HG03442 (cell line): ENCODE measurements at regions not wholly inside any gene's neighbourhood (a gene's known extent, or its start where the extent isn't known, plus 50 kb on each side); places are given as distances from the start of the nearest gene placed in this dataset.
A peak's percentile ranks its signal among the peaks of the same experiment; 100 is the strongest.

Experiments
- ATAC-seq: cut with Tn5 transposase; IDR thresholded peaks from one replicate; pipeline ENCODE4 v1.9.1; 2021; ENCODE audit warnings: mild to moderate bottlenecking, moderate library complexity; ENCODE audit not compliant: unreplicated experiment

GRCh38 chr20:19807946-19808330 lies 49.9 kb downstream of the RIN2 start:
- no peak for ATAC-seq

- no peak for ATAC-seq
Observed at GRCh38 chr20:19808498-19808897, 50.4 kb downstream of the RIN2 start.

GRCh38 chr20:19809505-19809904 lies 51.4 kb downstream of the RIN2 start:
- no peak for ATAC-seq

- no peak for ATAC-seq
Observed at GRCh38 chr20:19811231-19811630, 53.2 kb downstream of the RIN2 start.

GRCh38 chr20:19812056-19812455 lies 54.0 kb downstream of the RIN2 start:
- ATAC-seq: no peak

- no peak for ATAC-seq
Observed at GRCh38 chr20:19812696-19813095, 54.6 kb downstream of the RIN2 start.

GRCh38 chr20:19813846-19814640 lies 56.0 kb downstream of the RIN2 start:
- no peak for ATAC-seq

GRCh38 chr20:19815553-19815991 lies 57.5 kb downstream of the RIN2 start:
- ATAC-seq: no peak

- no peak for ATAC-seq
Observed at GRCh38 chr20:19816386-19816785, 58.3 kb downstream of the RIN2 start.

- no peak for ATAC-seq
Observed at GRCh38 chr20:19817017-19817416, 59.0 kb downstream of the RIN2 start.

GRCh38 chr20:19819149-19819548 lies 61.1 kb downstream of the RIN2 start:
- no peak for ATAC-seq

- no peak for ATAC-seq
Observed at GRCh38 chr20:19820555-19821211, 62.6 kb downstream of the RIN2 start.

- ATAC-seq: no peak
Observed at GRCh38 chr20:19821606-19822005, 63.5 kb downstream of the RIN2 start.

- ATAC-seq: no peak
Observed at GRCh38 chr20:19823216-19823615, 65.2 kb downstream of the RIN2 start.

- no peak for ATAC-seq
Observed at GRCh38 chr20:19823971-19824370, 65.9 kb downstream of the RIN2 start.

- ATAC-seq: no peak
Observed at GRCh38 chr20:19824861-19825260, 66.8 kb downstream of the RIN2 start.

GRCh38 chr20:19826179-19826914 lies 68.3 kb downstream of the RIN2 start:
- no peak for ATAC-seq

- peak; percentile 21 for ATAC-seq
Observed at GRCh38 chr20:19827818-19828217, 69.8 kb downstream of the RIN2 start.

GRCh38 chr20:19828232-19828631 lies 70.2 kb downstream of the RIN2 start:
- peak; percentile 96 for ATAC-seq

- no peak for ATAC-seq
Observed at GRCh38 chr20:19830211-19830785, 72.2 kb downstream of the RIN2 start.

GRCh38 chr20:19832875-19833274 lies 74.8 kb downstream of the RIN2 start:
- ATAC-seq: no peak
